HepG2 (cell line): ENCODE measurements at regions not wholly inside any gene's neighbourhood (a gene's known extent, or its start where the extent isn't known, plus 50 kb on each side); places are given as distances from the start of the nearest gene placed in this dataset.

Source experiments
- CREM ChIP-seq, 2 experiments: sonication (generic) in 1 of 2; formaldehyde crosslinking in 1 of 2; IDR thresholded peaks; 2 replicates each; pipeline versions ENCODE4 v1.4.0 to v1.6.1; 2016 to 2020; ENCODE audit warnings: antibody characterized with exemption in 1 of 2, mild to moderate bottlenecking in 1 of 2, missing genetic modification reagents in 1 of 2
- CTCF ChIP-seq: sonication (generic); formaldehyde crosslinking; IDR thresholded peaks from 2 replicates; pipeline ENCODE4 v1.5.0; 2020; ENCODE audit warnings: mild to moderate bottlenecking, missing genetic modification reagents, moderate library complexity
- LCORL ChIP-seq, 2 experiments: fragments of 450-650 bp in 1 of 2; sonication (generic) in 1 of 2; formaldehyde crosslinking in 1 of 2; IDR thresholded peaks; 2 replicates each; pipeline versions ENCODE4 v1.5.0 to v1.6.1; 2017 to 2020; ENCODE audit warnings: antibody characterized with exemption in 1 of 2, missing genetic modification reagents in 1 of 2
- REST ChIP-seq, 2 experiments: IDR thresholded peaks; 2 replicates each; pipeline ENCODE4 v1.6.1; 2011 to 2012; ENCODE audit warnings: low read length in 2 of 2, borderline replicate concordance in 1 of 2, low read depth in 1 of 2, mild to moderate bottlenecking in 1 of 2, moderate library complexity in 1 of 2
- RFX5 ChIP-seq: IDR thresholded peaks from 2 replicates; pipeline ENCODE4 v1.6.1; 2011; ENCODE audit warnings: low read depth, low read length, improper control_type of control experiment
- ZSCAN29 ChIP-seq: sonication (generic); formaldehyde crosslinking; conservative IDR thresholded peaks from 2 replicates; pipeline ENCODE4 v1.4.0; 2020; ENCODE audit warnings: mild to moderate bottlenecking, missing genetic modification reagents

- no peak for TF ChIP-seq LCORL (IDR thresholded peaks at IDR 0.05)
- TF ChIP-seq LCORL (CRISPR knock-in tag; IDR thresholded peaks at IDR 0.05): no peak
- TF ChIP-seq REST (IDR thresholded peaks at IDR 0.05; ENCODE audit: borderline replicate concordance in 1 of 2, low read depth in 1 of 2, low read length in 2 of 2): no peak
- no peak for TF ChIP-seq CTCF (CRISPR knock-in tag)
- no peak for TF ChIP-seq RFX5
- no peak for TF ChIP-seq ZSCAN29
- TF ChIP-seq CREM (IDR thresholded peaks at IDR 0.05): no peak
- no peak for TF ChIP-seq CREM (CRISPR knock-in tag; IDR thresholded peaks at IDR 0.05)
Measured at GRCh38 chr1:60213253-60213652, 139.7 kb upstream of the C1orf87 start.
